GM12878 (cell line): ENCODE measurements at regions not wholly inside any gene's neighbourhood (a gene's known extent, or its start where the extent isn't known, plus 50 kb on each side); places are given as distances from the start of the nearest gene placed in this dataset.
A peak's percentile ranks its signal among the peaks of the same experiment; 100 is the strongest.

Experiments
- ATAC-seq: fragments of 200-7000 bp; cut with Tn5 transposase; 3 replicates; pipeline ENCODE4 v1.9.1; 2020; ENCODE audit warnings: mild to moderate bottlenecking, moderate library complexity
- BruUV-seq: library from RNA; stranded (reverse); fragments of 400-500 nt; replicated peaks from 2 replicates; lab custom pipeline; 2021; lab: Mats Ljungman, UMichigan
- CTCF ChIA-PET: fragments of 300-600 bp; sonication (Branson Sonifier 250); formaldehyde crosslinking; extraction: SDS; loops from one replicate; lab custom pipeline; 2021; ENCODE audit warnings: inconsistent platforms; lab: Yijun Ruan, JAX
- POLR2A ChIA-PET: fragments of 350-600 bp; formaldehyde crosslinking; extraction: SDS; loops from one replicate; lab custom pipeline; 2021; ENCODE audit warnings: inconsistent platforms; lab: Charles Lee
- RAD21 ChIA-PET: fragments of 300-600 bp; sonication (Branson Sonifier 250); formaldehyde crosslinking; loops from one replicate; lab custom pipeline; 2023; ENCODE audit warnings: antibody characterized with exemption; ENCODE audit not compliant: unreplicated experiment; lab: Charles Lee
- SMC1A ChIA-PET: fragments of 300-600 bp; sonication (Branson Sonifier 250); formaldehyde crosslinking; loops from one replicate; lab custom pipeline; 2023; ENCODE audit not compliant: unreplicated experiment, uncharacterized antibody; lab: Charles Lee
- DNase-seq: peaks from one replicate; pipeline ENCODE4 v3.0.0-alpha.2; 2011; ENCODE audit warnings: low read depth, low spot score
- FAIRE-seq: peaks from 3 replicates; lab custom pipeline; 2011; peaks lifted over from hg19 to GRCh38; lab: Jason Lieb, UNC
- H2AFZ ChIP-seq: 2 replicates; pipeline ENCODE4 v1.6.0; 2011; ENCODE audit warnings: low read depth, low read length, control low read depth; ENCODE audit not compliant: control insufficient read depth
- H3K27ac ChIP-seq: 2 replicates; pipeline ENCODE4 v1.5.1; 2011; ENCODE audit warnings: control low read depth; ENCODE audit not compliant: control insufficient read depth, insufficient read depth
- H3K27me3 ChIP-seq, 2 experiments: replicated peaks in 1 of 2; 2 replicates each; pipeline versions ENCODE4 v1.6.0 to v1.6.1; 2011; ENCODE audit warnings: low read length in 1 of 2; ENCODE audit not compliant: control insufficient read depth in 2 of 2, insufficient read depth in 2 of 2
- H3K36me3 ChIP-seq, 2 experiments: 2 replicates each; pipeline ENCODE4 v1.5.1; 2011; ENCODE audit warnings: low read length in 1 of 2; ENCODE audit not compliant: control insufficient read depth in 2 of 2, insufficient read depth in 2 of 2
- H3K4me1 ChIP-seq: 2 replicates; pipeline ENCODE4 v1.6.1; 2011; ENCODE audit warnings: mild to moderate bottlenecking, low read length, moderate library complexity, mixed read lengths; ENCODE audit not compliant: control insufficient read depth, insufficient read depth
- H3K4me2 ChIP-seq: 2 replicates; pipeline ENCODE4 v1.6.0; 2011; ENCODE audit warnings: control low read depth; ENCODE audit not compliant: control insufficient read depth, insufficient read depth
- H3K4me3 ChIP-seq: fragments of 200-600 bp; sonication (generic); 2 replicates; pipeline ENCODE4 v1.5.1; 2016
- H3K79me2 ChIP-seq: 2 replicates; pipeline ENCODE4 v1.6.0; 2011; ENCODE audit warnings: low read length; ENCODE audit not compliant: control insufficient read depth, insufficient read depth
- H3K9ac ChIP-seq: 2 replicates; pipeline ENCODE4 v1.8.0; 2011; ENCODE audit warnings: low read length, control low read depth, mixed read lengths; ENCODE audit not compliant: control insufficient read depth, insufficient read depth
- H3K9me3 ChIP-seq: replicated peaks from 3 replicates; pipeline ENCODE4 v1.5.1; 2011; ENCODE audit warnings: mild to moderate bottlenecking, low read length; ENCODE audit not compliant: control insufficient read depth, insufficient read depth
- H4K20me1 ChIP-seq: 2 replicates; pipeline ENCODE4 v1.6.0; 2011; ENCODE audit not compliant: control insufficient read depth, insufficient read depth
- ASH2L ChIP-seq: fragments of 300-600, 200-600 bp; sonication (generic); IDR thresholded peaks from 2 replicates; pipeline ENCODE4 v1.6.1; 2017; ENCODE audit warnings: low read depth, mild to moderate bottlenecking, borderline replicate concordance
- BCLAF1 ChIP-seq: fragments of 450-650 bp; IDR thresholded peaks from 2 replicates; pipeline ENCODE4 v1.6.1; 2017; ENCODE audit warnings: antibody characterized with exemption, mild to moderate bottlenecking, moderate library complexity
- IKZF2 ChIP-seq, 2 experiments: fragments of 450-650 bp; IDR thresholded peaks; 2 replicates each; pipeline ENCODE4 v1.6.1; 2017; ENCODE audit warnings: mild to moderate bottlenecking in 2 of 2, moderate library complexity in 2 of 2
- NFIC ChIP-seq: IDR thresholded peaks from 2 replicates; pipeline ENCODE4 v1.6.1; 2012; ENCODE audit warnings: low read depth, mild to moderate bottlenecking, inconsistent platforms, low read length, moderate library complexity
- RAD21 ChIP-seq: IDR thresholded peaks from 2 replicates; pipeline ENCODE4 v1.6.1; 2011; ENCODE audit warnings: mild to moderate bottlenecking, low read depth, low read length, moderate library complexity; ENCODE audit not compliant: insufficient read depth
- RAD51 ChIP-seq: fragments of 450-650 bp; IDR thresholded peaks from 2 replicates; pipeline ENCODE4 v1.6.1; 2016; ENCODE audit warnings: moderate library complexity, mild to moderate bottlenecking, inconsistent platforms
- RFX5 ChIP-seq: IDR thresholded peaks from 2 replicates; pipeline ENCODE4 v1.6.1; 2011; ENCODE audit warnings: low read depth, low read length, improper control_type of control experiment
- SIN3A ChIP-seq: IDR thresholded peaks from 2 replicates; pipeline ENCODE4 v1.6.1; 2012; ENCODE audit warnings: low read depth, low read length, improper control_type of control experiment
- STAT3 ChIP-seq: IDR thresholded peaks from 2 replicates; pipeline ENCODE4 v1.6.1; 2011; ENCODE audit warnings: low read depth, low read length, improper control_type of control experiment
- WRNIP1 ChIP-seq: IDR thresholded peaks from 2 replicates; pipeline ENCODE4 v1.6.1; 2011; ENCODE audit warnings: low read depth, low read length, improper control_type of control experiment, borderline replicate concordance
- YY1 ChIP-seq: IDR thresholded peaks from 2 replicates; pipeline ENCODE4 v1.6.1; 2011; ENCODE audit warnings: low read depth, mild to moderate bottlenecking, low read length
- WGBS: methylation state at CpG from one replicate; pipeline ENCODE4 v1.1.6; 2016; ENCODE audit warnings: low lambda C conversion rate; ENCODE audit not compliant: insufficient replicate concordance, insufficient coverage; ENCODE audit errors: missing lambda C conversion rate; 5-methylcytosine and 5-hydroxymethylcytosine counted together
- in situ Hi-C: fragments of 300-500 bp; cut with MboI; formaldehyde crosslinking; loops from 9 replicates; pipeline ENCODE4 v1.14.3; 2018; ENCODE audit warnings: mixed read lengths
- intact Hi-C: fragments of 100-400 bp; cut with micrococcal nuclease; formaldehyde crosslinking; loops from one replicate; pipeline ENCODE4 v1.14.2; 2022; ENCODE audit not compliant: unreplicated experiment
- TF ChIP-seq, protein P1 (sequence below), 3 experiments: IDR thresholded peaks in 2 of 3; conservative IDR thresholded peaks in 1 of 3; 2 replicates each; pipeline ENCODE4 v1.5.1; 2011; ENCODE audit warnings: low read depth in 3 of 3, low read length in 3 of 3, mild to moderate bottlenecking in 3 of 3, control low read depth in 2 of 3, moderate library complexity in 2 of 3, inconsistent platforms in 1 of 3, mixed read lengths in 1 of 3; ENCODE audit not compliant: control insufficient read depth in 2 of 3, insufficient read depth in 1 of 3; ENCODE audit errors: extremely low read depth in 1 of 3

DNA sequence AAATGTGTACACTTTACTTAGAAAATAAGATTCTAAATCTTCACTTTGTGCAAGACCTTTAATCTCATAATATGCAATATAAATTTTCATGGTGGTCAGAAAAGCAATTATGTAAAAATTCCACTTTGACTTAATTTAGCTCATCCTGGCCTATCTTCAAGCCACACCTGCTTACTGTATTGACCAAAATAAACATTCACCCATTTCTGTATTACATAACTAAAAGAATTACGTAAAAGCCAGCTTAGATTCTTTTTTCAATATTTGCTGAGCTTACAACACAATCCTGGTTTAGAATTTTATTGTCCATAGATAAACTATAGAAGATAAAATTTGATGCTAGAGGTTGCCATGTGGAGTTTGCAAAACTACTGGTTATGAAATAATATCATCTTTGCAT is 172.9 kb upstream of the GRM3 start:
- Histone ChIP-seq H4K20me1 (no peaks in the 10 kb centered on the region), H3K27me3 (no peaks in the 10 kb centered on the region), H3K4me3 (no peak overlapping the region), H3K9me3 (no peaks in the 10 kb centered on the region), H3K36me3 (no peaks in the 10 kb centered on the region), H3K27ac (no peak overlapping the region), H3K79me2 (no peaks in the 10 kb centered on the region), H3K4me1 (no peaks in the 10 kb centered on the region), H3K9ac (no peak overlapping the region), H3K4me2 (no peak overlapping the region), H2AFZ (no peak overlapping the region)
- WGBS, result 4% methylated on average over 1 of the region's 1 CpG
- SMC1A ChIA-PET, result interaction anchor here (0.6 to 3.5 kb wide), 4 partner anchors 9 to 747 kb away, joined by 3 to 29 read pairs (median 8); no protein-coding TSS in a partner anchor
- no TSS peak for BruUV-seq
- CTCF ChIA-PET, result interaction anchor here (1.0 to 3.4 kb wide), 5 partner anchors 10 to 581 kb away, joined by 3 to 46 read pairs (median 6); no protein-coding TSS in a partner anchor
- RAD21 ChIA-PET, result interaction anchor here (0.6 to 4.9 kb wide), 4 partner anchors 11 to 585 kb away, joined by 3 to 26 read pairs (median 4); no protein-coding TSS in a partner anchor
- intact Hi-C loops, result loop anchor here (5.0 kb wide), 1 partner anchor 1293 kb away; no protein-coding TSS in a partner anchor
- FAIRE-seq (no peak), ATAC-seq (no peak), DNase-seq (no peak)
- POLR2A ChIA-PET, result no interaction called here
- in situ Hi-C loops, result no loop called here
- TF ChIP-seq ASH2L (no peak), SIN3A (no peak), RFX5 (no peak), IKZF2 (IDR thresholded peaks at IDR 0.05) (no peak), WRNIP1 (no peak)
- TF ChIP-seq, all 136 proteins: peak for 0

GRCh38 chr7:86469680-86470295 is 173.9 kb upstream of the GRM3 start:
- FAIRE-seq (peak; percentile 98), DNase-seq (peak; percentile 27), ATAC-seq (peak; percentile 96)
- Histone ChIP-seq H3K36me3 (no peaks in the 10 kb centered on the region), H2AFZ (no peak overlapping the region), H3K27me3 (no peaks in the 10 kb centered on the region), H3K4me1 (no peaks in the 10 kb centered on the region), H4K20me1 (no peaks in the 10 kb centered on the region), H3K27ac (no peak overlapping the region), H3K4me2 (no peak overlapping the region), H3K4me3 (no peak overlapping the region), H3K79me2 (no peaks in the 10 kb centered on the region), H3K9ac (no peak overlapping the region), H3K9me3 (no peaks in the 10 kb centered on the region)
- intact Hi-C loops (loop anchor here (1.0 to 5.0 kb wide), 4 partner anchors 438 to 1439 kb away; no protein-coding TSS in a partner anchor), in situ Hi-C loops (loop anchor here (5.0 kb wide), 1 partner anchor 577 kb away; no protein-coding TSS in a partner anchor)
- ChIA-PET RAD21 (interaction anchor here (1.0 to 4.9 kb wide), 2 partner anchors 436 to 580 kb away, joined by 4 to 26 read pairs; no protein-coding TSS in a partner anchor), POLR2A (no interaction called here), SMC1A (interaction anchor here (0.6 to 3.5 kb wide), 4 partner anchors 574 to 815 kb away, joined by 3 to 29 read pairs (median 6); no protein-coding TSS in a partner anchor), CTCF (interaction anchor here (0.7 to 3.4 kb wide), 14 partner anchors 9 to 587 kb away, joined by 3 to 46 read pairs (median 5); no protein-coding TSS in a partner anchor)
- no TSS peak for BruUV-seq
- 27% methylated on average over 9 of the region's 9 CpGs for WGBS
- TF ChIP-seq RAD21 (peak; percentile 86), STAT3 (no peak), BCLAF1 (no peak), NFIC (no peak), YY1 (0 out of 2 replicates have a peak, but pooled peaks have one; percentile 55), RAD51 (peak; percentile 85)
- TF ChIP-seq, protein P1, sequence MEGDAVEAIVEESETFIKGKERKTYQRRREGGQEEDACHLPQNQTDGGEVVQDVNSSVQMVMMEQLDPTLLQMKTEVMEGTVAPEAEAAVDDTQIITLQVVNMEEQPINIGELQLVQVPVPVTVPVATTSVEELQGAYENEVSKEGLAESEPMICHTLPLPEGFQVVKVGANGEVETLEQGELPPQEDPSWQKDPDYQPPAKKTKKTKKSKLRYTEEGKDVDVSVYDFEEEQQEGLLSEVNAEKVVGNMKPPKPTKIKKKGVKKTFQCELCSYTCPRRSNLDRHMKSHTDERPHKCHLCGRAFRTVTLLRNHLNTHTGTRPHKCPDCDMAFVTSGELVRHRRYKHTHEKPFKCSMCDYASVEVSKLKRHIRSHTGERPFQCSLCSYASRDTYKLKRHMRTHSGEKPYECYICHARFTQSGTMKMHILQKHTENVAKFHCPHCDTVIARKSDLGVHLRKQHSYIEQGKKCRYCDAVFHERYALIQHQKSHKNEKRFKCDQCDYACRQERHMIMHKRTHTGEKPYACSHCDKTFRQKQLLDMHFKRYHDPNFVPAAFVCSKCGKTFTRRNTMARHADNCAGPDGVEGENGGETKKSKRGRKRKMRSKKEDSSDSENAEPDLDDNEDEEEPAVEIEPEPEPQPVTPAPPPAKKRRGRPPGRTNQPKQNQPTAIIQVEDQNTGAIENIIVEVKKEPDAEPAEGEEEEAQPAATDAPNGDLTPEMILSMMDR (IDR thresholded peaks at IDR 0.05 in 2 of 3, conservative IDR thresholded peaks at IDR 0.05 in 1 of 3; ENCODE audit: control insufficient read depth in 2 of 3, extremely low read depth in 1 of 3, insufficient read depth in 1 of 3, low read depth in 3 of 3, low read length in 3 of 3), result peak; percentile 67 to 81 (median 79)
